ENCODE measurements at regions not wholly inside any gene's neighbourhood (a gene's known extent, or its start where the extent isn't known, plus 50 kb on each side); places are given as distances from the start of the nearest gene placed in this dataset.

GRCh38 chr13:88154001-88154400 is 482.8 kb downstream of the SLITRK5 start:
- Histone ChIP-seq H3K36me3 (ENCODE audit: control insufficient read depth, insufficient read depth, low read length) (no peaks in the 10 kb centered on the region), H3K9ac (ENCODE audit: low read depth, low read length) (no peak overlapping the region), H3K9me3 (ENCODE audit: control insufficient read depth, insufficient read depth, low read length) (no peaks in the 10 kb centered on the region), H3K27me3 (ENCODE audit: control insufficient read depth, insufficient read depth, low read length) (no peaks in the 10 kb centered on the region), H3K4me3 (ENCODE audit: low read depth, low read length) (no peak overlapping the region), H3K4me1 (ENCODE audit: control insufficient read depth, insufficient read depth, low read length) (no peaks in the 10 kb centered on the region)

- no peaks in the 10 kb centered on the region for H3K36me3 ChIP-seq (ENCODE audit: control insufficient read depth, insufficient read depth, low read length)
- H3K9ac ChIP-seq (ENCODE audit: low read depth, low read length): no peak overlapping the region
- H3K4me3 ChIP-seq (ENCODE audit: low read depth, low read length): no peak overlapping the region
- H3K27me3 ChIP-seq (ENCODE audit: control insufficient read depth, insufficient read depth, low read length): no peaks in the 10 kb centered on the region
- no peaks in the 10 kb centered on the region for H3K9me3 ChIP-seq (ENCODE audit: control insufficient read depth, insufficient read depth, low read length)
- H3K4me1 ChIP-seq (ENCODE audit: control insufficient read depth, insufficient read depth, low read length): no peaks in the 10 kb centered on the region
Observed at GRCh38 chr13:88162076-88162702, 491.0 kb downstream of the SLITRK5 start.

- Histone ChIP-seq H3K36me3 (ENCODE audit: control insufficient read depth, insufficient read depth, low read length) (no peaks in the 10 kb centered on the region), H3K4me1 (ENCODE audit: control insufficient read depth, insufficient read depth, low read length) (no peaks in the 10 kb centered on the region), H3K9me3 (ENCODE audit: control insufficient read depth, insufficient read depth, low read length) (no peaks in the 10 kb centered on the region), H3K27me3 (ENCODE audit: control insufficient read depth, insufficient read depth, low read length) (no peaks in the 10 kb centered on the region), H3K9ac (ENCODE audit: low read depth, low read length) (no peak overlapping the region), H3K4me3 (ENCODE audit: low read depth, low read length) (no peak overlapping the region)
Observed at GRCh38 chr13:88176231-88176630, 505.1 kb downstream of the SLITRK5 start.

GRCh38 chr13:88183440-88183839 is 512.3 kb downstream of the SLITRK5 start:
- no peaks in the 10 kb centered on the region for H3K27me3 ChIP-seq (ENCODE audit: control insufficient read depth, insufficient read depth, low read length)
- H3K4me1 ChIP-seq (ENCODE audit: control insufficient read depth, insufficient read depth, low read length): no peaks in the 10 kb centered on the region

GRCh38 chr13:88188986-88189385 is 517.8 kb downstream of the SLITRK5 start:
- no peak overlapping the region for H3K9ac ChIP-seq (ENCODE audit: low read depth, low read length)
- no peaks in the 10 kb centered on the region for H3K9me3 ChIP-seq (ENCODE audit: control insufficient read depth, insufficient read depth, low read length)
- no peaks in the 10 kb centered on the region for H3K36me3 ChIP-seq (ENCODE audit: control insufficient read depth, insufficient read depth, low read length)
- no peaks in the 10 kb centered on the region for H3K27me3 ChIP-seq (ENCODE audit: control insufficient read depth, insufficient read depth, low read length)
- H3K4me1 ChIP-seq (ENCODE audit: control insufficient read depth, insufficient read depth, low read length): no peaks in the 10 kb centered on the region
- no peak overlapping the region for H3K4me3 ChIP-seq (ENCODE audit: low read depth, low read length)

More at GRCh38 chr13:88183440-88183839, 512.3 kb downstream of the SLITRK5 start:
- H3K9me3 ChIP-seq (ENCODE audit: control insufficient read depth, insufficient read depth, low read length): no peaks in the 10 kb centered on the region
- H3K9ac ChIP-seq (ENCODE audit: low read depth, low read length): no peak overlapping the region
- no peaks in the 10 kb centered on the region for H3K36me3 ChIP-seq (ENCODE audit: control insufficient read depth, insufficient read depth, low read length)
- H3K4me3 ChIP-seq (ENCODE audit: low read depth, low read length): no peak overlapping the region

GRCh38 chr13:88189728-88190127 is 518.6 kb downstream of the SLITRK5 start:
- no peaks in the 10 kb centered on the region for H3K4me1 ChIP-seq (ENCODE audit: control insufficient read depth, insufficient read depth, low read length)
- no peaks in the 10 kb centered on the region for H3K36me3 ChIP-seq (ENCODE audit: control insufficient read depth, insufficient read depth, low read length)
- H3K9ac ChIP-seq (ENCODE audit: low read depth, low read length): no peak overlapping the region
- no peaks in the 10 kb centered on the region for H3K27me3 ChIP-seq (ENCODE audit: control insufficient read depth, insufficient read depth, low read length)
- no peak overlapping the region for H3K4me3 ChIP-seq (ENCODE audit: low read depth, low read length)
- H3K9me3 ChIP-seq (ENCODE audit: control insufficient read depth, insufficient read depth, low read length): no peaks in the 10 kb centered on the region

GRCh38 chr13:88196106-88196505 is 524.9 kb downstream of the SLITRK5 start:
- Histone ChIP-seq H3K9ac (ENCODE audit: low read depth, low read length) (no peak overlapping the region), H3K4me1 (ENCODE audit: control insufficient read depth, insufficient read depth, low read length) (no peaks in the 10 kb centered on the region), H3K36me3 (ENCODE audit: control insufficient read depth, insufficient read depth, low read length) (no peaks in the 10 kb centered on the region), H3K9me3 (ENCODE audit: control insufficient read depth, insufficient read depth, low read length) (no peaks in the 10 kb centered on the region), H3K27me3 (ENCODE audit: control insufficient read depth, insufficient read depth, low read length) (no peaks in the 10 kb centered on the region), H3K4me3 (ENCODE audit: low read depth, low read length) (no peak overlapping the region)

- H3K36me3 ChIP-seq (ENCODE audit: control insufficient read depth, insufficient read depth, low read length): no peaks in the 10 kb centered on the region
- H3K9me3 ChIP-seq (ENCODE audit: control insufficient read depth, insufficient read depth, low read length): no peaks in the 10 kb centered on the region
- H3K4me1 ChIP-seq (ENCODE audit: control insufficient read depth, insufficient read depth, low read length): no peaks in the 10 kb centered on the region
- H3K4me3 ChIP-seq (ENCODE audit: low read depth, low read length): no peak overlapping the region
- H3K27me3 ChIP-seq (ENCODE audit: control insufficient read depth, insufficient read depth, low read length): no peaks in the 10 kb centered on the region
- no peak overlapping the region for H3K9ac ChIP-seq (ENCODE audit: low read depth, low read length)
Observed at GRCh38 chr13:88217372-88217771, 546.2 kb downstream of the SLITRK5 start.

- H3K27me3 ChIP-seq (ENCODE audit: control insufficient read depth, insufficient read depth, low read length): no peaks in the 10 kb centered on the region
- H3K4me3 ChIP-seq (ENCODE audit: low read depth, low read length): no peak overlapping the region
- H3K9ac ChIP-seq (ENCODE audit: low read depth, low read length): no peak overlapping the region
- H3K4me1 ChIP-seq (ENCODE audit: control insufficient read depth, insufficient read depth, low read length): no peaks in the 10 kb centered on the region
- H3K9me3 ChIP-seq (ENCODE audit: control insufficient read depth, insufficient read depth, low read length): no peaks in the 10 kb centered on the region
- no peaks in the 10 kb centered on the region for H3K36me3 ChIP-seq (ENCODE audit: control insufficient read depth, insufficient read depth, low read length)
Observed at GRCh38 chr13:88217883-88218282, 546.7 kb downstream of the SLITRK5 start.

- H3K36me3 ChIP-seq (ENCODE audit: control insufficient read depth, insufficient read depth, low read length): no peaks in the 10 kb centered on the region
- H3K4me3 ChIP-seq (ENCODE audit: low read depth, low read length): no peak overlapping the region
- H3K27me3 ChIP-seq (ENCODE audit: control insufficient read depth, insufficient read depth, low read length): no peaks in the 10 kb centered on the region
- no peaks in the 10 kb centered on the region for H3K9me3 ChIP-seq (ENCODE audit: control insufficient read depth, insufficient read depth, low read length)
- H3K9ac ChIP-seq (ENCODE audit: low read depth, low read length): no peak overlapping the region
- no peaks in the 10 kb centered on the region for H3K4me1 ChIP-seq (ENCODE audit: control insufficient read depth, insufficient read depth, low read length)
Observed at GRCh38 chr13:88223958-88224357, 552.8 kb downstream of the SLITRK5 start.

- Histone ChIP-seq H3K27me3 (ENCODE audit: control insufficient read depth, insufficient read depth, low read length) (no peaks in the 10 kb centered on the region), H3K9me3 (ENCODE audit: control insufficient read depth, insufficient read depth, low read length) (no peaks in the 10 kb centered on the region), H3K36me3 (ENCODE audit: control insufficient read depth, insufficient read depth, low read length) (no peaks in the 10 kb centered on the region), H3K4me1 (ENCODE audit: control insufficient read depth, insufficient read depth, low read length) (no peaks in the 10 kb centered on the region), H3K9ac (ENCODE audit: low read depth, low read length) (no peak overlapping the region), H3K4me3 (ENCODE audit: low read depth, low read length) (no peak overlapping the region)
Observed at GRCh38 chr13:88235441-88235840, 564.3 kb downstream of the SLITRK5 start.

- Histone ChIP-seq H3K9me3 (ENCODE audit: control insufficient read depth, insufficient read depth, low read length) (no peaks in the 10 kb centered on the region), H3K36me3 (ENCODE audit: control insufficient read depth, insufficient read depth, low read length) (no peaks in the 10 kb centered on the region), H3K9ac (ENCODE audit: low read depth, low read length) (no peak overlapping the region), H3K27me3 (ENCODE audit: control insufficient read depth, insufficient read depth, low read length) (no peaks in the 10 kb centered on the region), H3K4me1 (ENCODE audit: control insufficient read depth, insufficient read depth, low read length) (peaks cover 8% of the 10 kb centered on the region), H3K4me3 (ENCODE audit: low read depth, low read length) (no peak overlapping the region)
Observed at GRCh38 chr13:88246239-88246638, 575.1 kb downstream of the SLITRK5 start.
